ENCODE measurements at regions not wholly inside any gene's neighbourhood (a gene's known extent, or its start where the extent isn't known, plus 50 kb on each side); places are given as distances from the start of the nearest gene placed in this dataset.

DNA sequence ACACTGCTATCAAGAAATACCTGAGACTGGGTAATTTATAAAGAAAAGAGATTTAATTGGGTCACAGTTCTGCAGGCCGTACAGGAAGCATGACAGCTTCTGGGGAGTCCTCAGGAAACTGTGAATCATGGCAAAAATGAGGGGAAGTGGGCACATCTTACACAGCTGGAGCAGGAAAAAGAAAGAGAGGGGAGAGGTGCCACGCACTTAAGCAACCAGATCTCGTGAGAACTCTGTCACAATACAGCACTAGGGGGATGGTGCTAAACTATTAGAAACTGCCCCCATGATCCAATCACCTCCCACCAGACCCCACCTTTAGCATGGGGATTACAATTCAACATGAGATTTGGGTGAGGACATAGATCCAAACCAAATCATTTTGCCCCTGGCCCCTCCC lies 105.5 kb upstream of the CPLX2 start:
- in situ Hi-C loops (cut with MboI; ENCODE audit: low pct_unique_long_range_greater_than_20kb in 2 of 9, low sequenced_read_pairs in 9 of 9, unreplicated experiment in 9 of 9) = no loop called here

DNA sequence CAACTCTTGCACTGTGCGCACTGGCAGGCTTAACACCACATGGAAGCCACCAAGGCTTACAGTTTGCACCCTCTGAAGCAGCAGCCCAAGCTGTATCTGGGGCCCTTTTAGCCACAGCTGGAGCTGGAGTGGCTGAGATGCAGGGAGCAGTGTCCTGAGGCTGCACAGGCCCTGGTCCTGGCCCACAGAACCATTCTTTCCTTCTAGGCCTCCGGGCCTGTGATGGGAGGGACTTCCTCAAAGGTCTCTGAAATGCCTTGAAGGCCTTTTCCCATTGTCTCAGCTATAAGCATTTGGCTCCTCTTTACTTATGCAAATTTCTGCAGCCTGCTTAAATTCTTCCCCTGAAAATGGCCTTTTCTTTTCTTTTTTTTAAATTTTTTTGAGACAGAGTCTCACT lies 104.4 kb upstream of the CPLX2 start:
- Histone ChIP-seq H3K4me1 (replicated peaks in 1 of 2) (peaks cover 10 to 14% of the 10 kb centered on the region in 2 donors), H3K4me3 (no peak overlapping the region), H3K27ac (no peak overlapping the region)
- WGBS, 10 experiments = 29 to 100% (median 80%) methylated on average over 1 of the region's 2 CpGs; no CpG with 5 or more reads in 7 of the 10 experiments
- in situ Hi-C loops (cut with MboI; ENCODE audit: low pct_unique_long_range_greater_than_20kb in 2 of 9, low sequenced_read_pairs in 9 of 9, unreplicated experiment in 9 of 9) = no loop called here
- ATAC-seq (replicated peaks in 6 of 8) = no peak

More for the DNA sequence above, 105.5 kb upstream of the CPLX2 start:
- no peak overlapping the region for H3K27ac ChIP-seq
- WGBS, 10 experiments = 30 to 100% (median 80%) methylated on average over 1 to 3 of the region's 3 CpGs; no CpG with 5 or more reads in 4 of the 10 experiments
- H3K4me3 ChIP-seq = no peak overlapping the region
- peaks cover under 1 to 3% of the 10 kb centered on the region in 2 donors for H3K4me1 ChIP-seq (replicated peaks in 1 of 2)
- ATAC-seq (replicated peaks in 6 of 8) = no peak

DNA sequence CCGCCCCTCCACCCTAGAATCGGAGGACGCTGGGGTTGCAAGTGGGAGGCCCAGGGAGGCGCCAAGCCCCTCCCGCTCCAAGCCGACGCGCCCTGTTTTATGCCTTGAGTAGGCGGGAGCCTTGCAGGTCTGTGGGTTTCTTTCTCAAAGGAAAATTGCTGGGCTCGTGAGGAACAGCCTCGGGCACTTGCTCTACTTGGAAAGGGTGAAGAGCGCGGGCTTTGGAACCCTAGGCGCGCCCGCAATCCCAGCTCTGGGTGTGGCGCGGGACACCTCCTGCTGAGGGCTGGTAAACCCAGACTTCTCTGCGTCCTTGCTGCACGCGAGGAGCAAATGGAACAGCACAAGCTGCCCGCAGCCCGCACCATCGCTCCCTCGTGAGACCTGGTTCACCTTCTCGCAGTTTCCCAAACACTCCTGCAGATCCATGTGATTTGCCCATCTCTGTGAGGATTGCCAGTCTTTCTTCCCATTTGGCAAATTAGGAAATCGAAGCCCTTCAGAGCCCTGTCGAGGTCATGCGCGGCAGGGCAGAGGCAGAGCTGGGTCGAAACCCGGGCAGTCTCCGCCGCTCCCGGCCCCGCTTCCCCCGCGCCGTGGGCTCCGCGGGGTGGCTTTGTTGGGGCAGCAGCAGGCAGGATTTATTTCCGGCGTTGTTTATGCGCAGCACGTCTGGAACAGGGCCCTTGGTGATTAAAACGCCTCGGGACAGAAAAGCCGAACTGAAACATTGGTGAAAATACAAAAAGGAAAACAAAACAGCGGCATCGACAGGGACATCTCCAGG lies 98.4 kb upstream of the CPLX2 start:
- in situ Hi-C loops (cut with MboI; ENCODE audit: low pct_unique_long_range_greater_than_20kb in 2 of 9, low sequenced_read_pairs in 9 of 9, unreplicated experiment in 9 of 9) = no loop called here
- 0 to 48% (median 14%) methylated on average over 4 to 17 of the region's 50 CpGs; no CpG with 5 or more reads in 2 of the 10 experiments for WGBS, 10 experiments
- Histone ChIP-seq H3K4me1 (replicated peaks in 1 of 2) (peaks cover 21 to 39% of the 10 kb centered on the region in 2 donors), H3K27ac (no peak overlapping the region), H3K4me3 (no peak overlapping the region)
- ATAC-seq (replicated peaks in 6 of 8) = peak; percentile 38 to 84 (median 74)

DNA sequence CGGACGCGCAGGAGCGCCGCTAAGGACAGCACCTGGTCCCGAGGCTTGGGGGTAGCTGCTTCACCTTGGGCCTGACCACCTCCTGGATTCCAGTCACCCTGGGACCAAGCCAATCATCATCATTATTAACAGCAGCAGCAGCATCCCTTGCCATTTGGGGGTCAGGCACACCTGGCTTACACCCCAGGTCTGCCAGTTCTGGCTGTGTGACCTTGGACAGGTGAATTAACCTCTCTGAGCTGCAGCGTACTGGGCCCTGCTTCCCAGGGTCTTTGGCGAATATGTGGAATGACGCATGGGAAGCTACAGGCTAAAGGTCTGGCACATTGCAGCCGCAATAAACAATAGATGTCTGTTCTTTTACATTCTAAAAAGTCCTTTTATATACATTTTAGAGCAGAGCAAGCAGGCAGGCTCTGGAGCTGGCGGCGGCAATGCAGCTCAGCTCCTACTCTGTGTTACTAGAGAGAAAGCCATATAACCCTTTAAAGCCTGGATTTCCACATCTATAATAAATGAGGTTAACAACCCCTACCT lies 97.8 kb upstream of the CPLX2 start:
- WGBS, 10 experiments = 3 to 50% (median 40%) methylated on average over 1 to 11 of the region's 12 CpGs; no CpG with 5 or more reads in 3 of the 10 experiments
- in situ Hi-C loops (cut with MboI; ENCODE audit: low pct_unique_long_range_greater_than_20kb in 2 of 9, low sequenced_read_pairs in 9 of 9, unreplicated experiment in 9 of 9) = no loop called here
- Histone ChIP-seq H3K27ac (no peak overlapping the region), H3K4me1 (replicated peaks in 1 of 2) (peaks cover 21 to 39% of the 10 kb centered on the region in 2 donors), H3K4me3 (no peak overlapping the region)
- ATAC-seq (replicated peaks in 6 of 8) = peak in 4 of 8 experiments; percentile 4 to 39 (median 13)

DNA sequence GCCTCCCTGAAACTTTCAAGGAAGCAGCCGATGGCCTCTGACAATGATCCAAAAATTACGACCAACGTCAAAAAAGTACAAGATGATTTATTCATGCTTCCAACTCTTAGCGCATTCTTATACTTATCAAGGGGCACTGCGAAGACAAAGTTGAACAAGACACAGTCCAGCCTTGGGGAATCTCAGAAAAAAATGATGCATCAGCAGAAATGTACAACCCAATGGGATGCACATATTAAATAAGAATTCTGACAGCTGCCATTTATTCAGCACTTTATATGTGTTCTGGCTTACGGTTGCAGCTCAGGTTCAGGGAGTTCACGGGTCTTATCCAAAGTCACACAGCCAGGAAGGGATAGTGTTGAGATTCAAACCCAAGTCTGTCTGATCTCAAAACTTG lies 96.0 kb upstream of the CPLX2 start:
- H3K27ac ChIP-seq = no peak overlapping the region
- 25 to 96% (median 80%) methylated on average over 1 to 7 of the region's 7 CpGs; no CpG with 5 or more reads in 1 of the 10 experiments for WGBS, 10 experiments
- in situ Hi-C loops (cut with MboI; ENCODE audit: low pct_unique_long_range_greater_than_20kb in 2 of 9, low sequenced_read_pairs in 9 of 9, unreplicated experiment in 9 of 9) = no loop called here
- no peak overlapping the region for H3K4me3 ChIP-seq
- ATAC-seq (replicated peaks in 6 of 8) = no peak
- H3K4me1 ChIP-seq (replicated peaks in 1 of 2) = peaks cover 21 to 39% of the 10 kb centered on the region in 2 donors

DNA sequence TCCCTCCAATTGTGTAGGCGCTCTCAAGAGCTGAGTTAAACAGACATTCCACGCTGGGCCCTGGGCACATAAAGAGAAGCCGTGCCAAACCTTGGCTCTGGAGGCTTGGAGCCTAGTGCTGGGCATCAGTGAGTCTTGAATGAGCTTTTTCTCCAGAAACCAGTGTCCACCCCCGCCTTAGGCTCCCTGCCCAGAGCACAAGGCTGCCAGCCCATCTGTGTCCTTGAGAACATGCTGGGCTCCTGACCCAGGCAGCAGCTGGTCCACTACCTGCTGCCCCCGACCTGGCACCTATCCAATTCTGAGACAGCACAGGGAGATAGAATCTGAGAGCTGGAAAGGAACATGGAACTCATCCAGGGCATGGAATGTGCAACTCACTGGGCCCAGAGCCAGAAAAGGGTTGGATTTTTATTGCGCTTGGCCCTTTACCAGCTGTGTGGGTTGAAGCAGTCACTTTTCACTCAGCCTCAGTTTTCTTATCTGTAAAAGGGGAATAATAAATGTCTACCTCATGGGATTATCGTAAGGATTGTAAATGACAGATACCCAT lies 92.4 kb upstream of the CPLX2 start:
- Histone ChIP-seq H3K4me3 (no peak overlapping the region), H3K4me1 (replicated peaks in 1 of 2) (peaks cover 6 to 28% of the 10 kb centered on the region in 2 donors), H3K27ac (no peak overlapping the region)
- WGBS, 10 experiments = 13 to 100% (median 88%) methylated on average over 1 to 6 of the region's 7 CpGs
- peak in 2 of 8 experiments; percentile 10 to 27 for ATAC-seq (replicated peaks in 6 of 8)
- in situ Hi-C loops (cut with MboI; ENCODE audit: low pct_unique_long_range_greater_than_20kb in 2 of 9, low sequenced_read_pairs in 9 of 9, unreplicated experiment in 9 of 9) = no loop called here

DNA sequence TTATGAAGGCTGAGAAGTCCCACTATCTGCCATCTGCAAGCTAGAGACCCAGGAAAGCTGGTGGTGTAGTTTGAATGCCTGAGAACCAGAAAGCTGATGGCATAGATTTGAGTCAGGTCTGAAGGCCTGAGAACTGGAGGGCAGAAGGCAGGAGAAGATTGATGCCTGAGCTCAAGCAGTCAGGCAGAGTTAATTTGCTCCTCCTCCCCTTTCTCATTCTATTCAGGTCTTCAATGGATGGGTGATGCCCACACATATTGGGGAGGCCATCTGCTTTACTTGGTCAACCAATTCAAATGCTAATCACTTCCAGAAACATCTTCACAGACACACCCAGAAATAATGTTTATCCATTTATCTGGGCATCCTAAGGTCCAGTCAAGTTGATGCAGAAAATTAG lies 87.6 kb upstream of the CPLX2 start:
- Histone ChIP-seq H3K27ac (no peak overlapping the region), H3K4me1 (replicated peaks in 1 of 2) (peaks cover 7 to 28% of the 10 kb centered on the region in 2 donors), H3K4me3 (no peak overlapping the region)
- peak in 5 of 8 experiments; percentile 28 to 98 (median 90) for ATAC-seq (replicated peaks in 6 of 8)
- in situ Hi-C loops (cut with MboI; ENCODE audit: low pct_unique_long_range_greater_than_20kb in 2 of 9, low sequenced_read_pairs in 9 of 9, unreplicated experiment in 9 of 9) = no loop called here

DNA sequence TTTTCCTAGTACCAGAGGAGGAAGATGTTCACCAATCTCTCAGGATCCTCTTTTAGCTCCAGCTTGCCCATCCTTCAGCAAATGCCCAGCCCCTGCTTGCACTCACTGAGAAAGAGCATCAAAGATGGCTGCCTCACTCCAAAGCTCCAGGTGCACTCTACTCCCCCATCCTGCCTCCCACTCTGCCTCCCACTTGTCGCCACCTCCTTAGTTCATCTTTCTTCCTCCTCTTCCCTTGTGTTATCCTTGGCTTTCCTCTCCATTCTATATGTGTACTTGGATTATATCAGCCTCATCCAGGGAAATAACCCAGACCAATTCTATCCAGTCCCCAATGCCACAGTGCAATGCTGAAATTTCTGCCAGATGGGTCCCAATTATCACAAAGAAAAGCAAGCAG lies 87.1 kb upstream of the CPLX2 start:
- WGBS, 10 experiments = 0 to 100% (median 64%) methylated on average over 1 of the region's 1 CpG; no CpG with 5 or more reads in 4 of the 10 experiments
- peak in 1 of 8 experiments; percentile 44 for ATAC-seq (replicated peaks in 6 of 8)
- Histone ChIP-seq H3K4me3 (no peak overlapping the region), H3K4me1 (replicated peaks in 1 of 2) (peaks cover 7 to 28% of the 10 kb centered on the region in 2 donors), H3K27ac (peak overlapping the region in 1 of 2 donors; percentile 11)
- in situ Hi-C loops (cut with MboI; ENCODE audit: low pct_unique_long_range_greater_than_20kb in 2 of 9, low sequenced_read_pairs in 9 of 9, unreplicated experiment in 9 of 9) = no loop called here

DNA sequence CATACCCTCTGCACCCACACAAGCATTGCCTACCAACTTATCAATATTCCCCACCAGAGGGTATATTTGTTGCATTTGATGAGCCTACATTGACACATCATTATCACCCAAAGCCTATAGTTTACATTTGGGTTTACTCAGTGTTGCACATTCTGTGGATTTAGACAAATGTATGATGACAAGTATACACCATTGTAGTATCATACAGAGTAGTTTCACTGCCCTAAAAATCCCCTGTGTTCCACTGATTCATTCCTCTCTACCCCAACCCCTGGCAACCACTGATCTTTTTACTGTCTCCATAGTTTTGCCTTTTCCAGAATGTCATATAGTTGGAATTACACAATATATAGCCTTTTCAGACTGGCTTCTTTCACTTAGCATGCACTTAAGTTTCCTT lies 85.7 kb upstream of the CPLX2 start:
- no peak overlapping the region for H3K4me3 ChIP-seq
- no peak overlapping the region for H3K27ac ChIP-seq
- in situ Hi-C loops (cut with MboI; ENCODE audit: low pct_unique_long_range_greater_than_20kb in 2 of 9, low sequenced_read_pairs in 9 of 9, unreplicated experiment in 9 of 9) = no loop called here
- peak in 3 of 8 experiments; percentile 23 to 63 (median 52) for ATAC-seq (replicated peaks in 6 of 8)
- peaks cover 7 to 28% of the 10 kb centered on the region in 2 donors for H3K4me1 ChIP-seq (replicated peaks in 1 of 2)

DNA sequence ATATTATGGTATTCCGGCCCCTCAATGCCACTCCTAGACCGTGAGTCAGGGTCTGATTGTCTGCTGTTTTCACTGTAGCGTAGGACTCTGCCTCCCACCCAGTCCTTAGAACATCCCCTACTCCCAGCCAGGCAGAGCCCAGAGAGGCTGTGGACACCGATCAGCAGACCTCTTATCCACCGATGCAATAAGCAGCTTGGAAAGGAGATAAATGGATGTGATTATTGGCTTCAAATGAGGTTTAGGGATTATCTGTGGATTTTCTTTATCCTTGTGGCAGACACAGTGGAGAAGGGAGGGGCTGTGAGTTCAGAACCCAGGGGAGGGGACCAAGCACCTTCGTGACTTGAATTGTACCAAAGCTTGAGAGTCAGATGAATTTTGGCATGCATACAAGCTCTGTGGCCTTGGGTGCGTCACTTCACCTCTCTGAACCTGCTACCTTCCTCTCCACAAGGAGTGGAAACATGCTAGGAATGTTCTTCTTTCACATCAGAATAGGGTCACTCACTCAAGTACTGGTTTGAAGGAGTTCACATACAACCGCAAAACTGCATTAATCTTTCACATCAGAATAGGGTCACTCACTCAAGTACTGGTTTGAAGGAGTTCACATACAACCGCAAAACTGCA lies 83.1 kb upstream of the CPLX2 start:
- in situ Hi-C loops (cut with MboI; ENCODE audit: low pct_unique_long_range_greater_than_20kb in 2 of 9, low sequenced_read_pairs in 9 of 9, unreplicated experiment in 9 of 9) = no loop called here
- WGBS, 10 experiments = 0 to 100% (median 48%) methylated on average over 1 to 7 of the region's 9 CpGs; no CpG with 5 or more reads in 2 of the 10 experiments
- ATAC-seq (replicated peaks in 6 of 8) = no peak

DNA sequence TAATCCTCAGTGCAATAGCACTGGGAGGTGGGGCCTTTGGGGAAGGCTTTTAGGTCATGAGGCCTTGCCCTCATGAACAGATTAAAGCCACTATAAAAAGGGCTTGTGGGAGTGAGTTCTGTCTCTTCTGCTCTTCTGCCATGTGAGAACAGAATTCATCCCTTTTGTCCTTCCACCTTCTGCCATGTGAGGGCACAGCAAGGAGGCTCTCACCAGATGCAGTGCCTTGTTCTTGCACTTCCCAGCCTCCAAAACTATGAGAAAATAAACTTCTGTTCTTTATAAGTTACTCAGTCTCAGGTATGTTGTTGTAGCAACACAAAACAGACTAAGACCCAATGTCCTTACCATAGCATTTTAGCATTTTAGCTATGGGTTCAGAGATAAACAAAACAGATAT lies 81.7 kb upstream of the CPLX2 start:
- Histone ChIP-seq H3K27ac (no peak overlapping the region), H3K4me3 (no peak overlapping the region), H3K4me1 (replicated peaks in 1 of 2) (no peaks in the 10 kb centered on the region)
- no peak for ATAC-seq (replicated peaks in 6 of 8)
- in situ Hi-C loops (cut with MboI; ENCODE audit: low pct_unique_long_range_greater_than_20kb in 2 of 9, low sequenced_read_pairs in 9 of 9, unreplicated experiment in 9 of 9) = no loop called here

More for the DNA sequence above, 83.1 kb upstream of the CPLX2 start:
- peaks cover 7 to 12% of the 10 kb centered on the region in 2 donors for H3K4me1 ChIP-seq (replicated peaks in 1 of 2)
- H3K27ac ChIP-seq = no peak overlapping the region
- no peak overlapping the region for H3K4me3 ChIP-seq

DNA sequence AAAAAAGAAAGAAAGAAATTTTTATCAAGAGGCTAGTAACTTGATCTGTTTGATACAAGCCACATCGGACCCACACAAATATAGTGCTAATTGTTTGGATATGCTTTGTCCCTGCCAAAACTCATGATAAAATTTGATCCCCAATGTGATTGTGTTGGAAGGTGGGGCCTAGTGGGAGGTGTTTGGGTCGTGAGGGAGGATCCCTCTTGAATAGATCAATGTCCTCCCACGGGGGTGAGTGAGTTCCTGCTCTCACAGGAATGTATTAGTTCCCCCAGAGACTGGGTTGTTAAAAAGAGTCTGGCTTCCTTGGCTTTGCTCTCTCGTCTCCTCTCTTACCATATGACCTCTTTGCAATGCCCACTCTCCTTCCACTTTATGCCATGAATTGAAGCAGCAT lies 80.6 kb upstream of the CPLX2 start:
- in situ Hi-C loops (cut with MboI; ENCODE audit: low pct_unique_long_range_greater_than_20kb in 2 of 9, low sequenced_read_pairs in 9 of 9, unreplicated experiment in 9 of 9) = no loop called here
- no peak overlapping the region for H3K4me3 ChIP-seq
- H3K27ac ChIP-seq = no peak overlapping the region
- ATAC-seq (replicated peaks in 6 of 8) = no peak
- peaks cover 0 to 3% of the 10 kb centered on the region in 2 donors for H3K4me1 ChIP-seq (replicated peaks in 1 of 2)
- 0 to 100% (median 46%) methylated on average over 1 to 4 of the region's 4 CpGs for WGBS, 10 experiments

DNA sequence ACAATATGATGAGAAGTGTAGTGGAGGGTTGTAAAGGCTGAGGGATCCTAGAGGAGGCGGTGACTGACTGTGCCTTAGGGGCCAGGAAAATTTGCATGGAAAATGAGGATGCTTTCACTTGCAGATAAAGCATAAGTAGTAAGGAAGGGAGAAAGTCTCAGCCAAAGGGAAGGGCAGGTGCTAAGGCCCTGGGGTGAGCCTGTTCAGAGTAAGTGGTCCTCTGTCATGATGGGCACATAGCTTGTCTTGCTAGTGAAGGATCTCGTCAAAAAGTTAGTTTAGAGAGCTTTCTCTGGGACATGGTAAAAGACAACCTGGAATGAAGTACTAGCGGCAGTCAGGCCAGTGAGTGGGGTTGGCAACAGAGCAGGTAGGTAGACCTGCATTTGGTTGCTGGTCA lies 75.4 kb upstream of the CPLX2 start:
- Histone ChIP-seq H3K27ac (peak overlapping the region; percentile 90 to 95), H3K4me1 (replicated peaks in 1 of 2) (peaks cover 16 to 28% of the 10 kb centered on the region in 2 donors), H3K4me3 (peak overlapping the region; percentile 34 to 55 (median 45))
- no peak for ATAC-seq (replicated peaks in 6 of 8)
- WGBS, 10 experiments = 0 to 77% (median 51%) methylated on average over 1 to 3 of the region's 3 CpGs; no CpG with 5 or more reads in 3 of the 10 experiments
- in situ Hi-C loops (cut with MboI; ENCODE audit: low pct_unique_long_range_greater_than_20kb in 2 of 9, low sequenced_read_pairs in 9 of 9, unreplicated experiment in 9 of 9) = no loop called here
